Neuron (in vitro differentiated cells): ENCODE measurements at regions not wholly inside any gene's neighbourhood (a gene's known extent, or its start where the extent isn't known, plus 50 kb on each side); places are given as distances from the start of the nearest gene placed in this dataset.
"Not testable (repeated sequence)": the region's sequence is repeated elsewhere in the genome, so short reads cannot be mapped to it uniquely, and the experiment has no call there.

ENCODE experiments used
- H2AFZ ChIP-seq: one replicate; pipeline ENCODE4 v1.6.1; 2013; ENCODE audit warnings: low read depth, mild to moderate bottlenecking, inconsistent platforms, low read length, moderate library complexity
- H3K27me3 ChIP-seq: one replicate; pipeline ENCODE4 v1.6.1; 2013; ENCODE audit warnings: low read length; ENCODE audit not compliant: insufficient read depth
- H3K36me3 ChIP-seq: one replicate; pipeline ENCODE4 v1.6.1; 2013; ENCODE audit warnings: low read length; ENCODE audit not compliant: insufficient read depth
- H3K4me1 ChIP-seq: one replicate; pipeline ENCODE4 v1.6.1; 2013; ENCODE audit warnings: low read length; ENCODE audit not compliant: insufficient read depth
- H3K4me3 ChIP-seq: 2 replicates; pipeline ENCODE4 v1.5.1; 2013; ENCODE audit warnings: mild to moderate bottlenecking, low read length, moderate library complexity
- H3K9me3 ChIP-seq: one replicate; pipeline ENCODE4 v1.6.1; 2013; ENCODE audit warnings: low read length

DNA sequence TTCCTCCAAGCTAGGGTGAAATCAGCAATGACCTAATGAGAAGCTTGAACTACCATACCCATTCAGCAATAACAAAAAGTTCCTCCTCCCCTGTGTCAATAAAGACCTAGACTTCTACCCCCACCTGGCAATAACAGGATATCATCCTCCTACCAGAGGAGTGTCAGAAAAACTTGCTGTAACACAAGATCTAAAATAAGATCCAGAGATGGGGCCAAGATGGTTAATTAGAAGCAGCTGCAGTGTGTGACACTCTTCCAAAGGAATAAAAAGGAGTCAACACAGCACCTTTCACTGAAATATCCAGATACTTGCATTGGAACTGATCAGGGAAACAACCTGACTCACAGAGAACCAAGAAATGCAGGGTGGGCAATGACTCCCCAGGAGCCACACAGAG lies 84.4 kb upstream of the ARHGAP42 start:
- Histone ChIP-seq H3K27me3 (no peaks in the 10 kb centered on the region), H3K36me3 (no peaks in the 10 kb centered on the region), H3K4me3 (no peak overlapping the region), H2AFZ (no peak overlapping the region), H3K4me1 (no peaks in the 10 kb centered on the region), H3K9me3 (no peaks in the 10 kb centered on the region)

DNA sequence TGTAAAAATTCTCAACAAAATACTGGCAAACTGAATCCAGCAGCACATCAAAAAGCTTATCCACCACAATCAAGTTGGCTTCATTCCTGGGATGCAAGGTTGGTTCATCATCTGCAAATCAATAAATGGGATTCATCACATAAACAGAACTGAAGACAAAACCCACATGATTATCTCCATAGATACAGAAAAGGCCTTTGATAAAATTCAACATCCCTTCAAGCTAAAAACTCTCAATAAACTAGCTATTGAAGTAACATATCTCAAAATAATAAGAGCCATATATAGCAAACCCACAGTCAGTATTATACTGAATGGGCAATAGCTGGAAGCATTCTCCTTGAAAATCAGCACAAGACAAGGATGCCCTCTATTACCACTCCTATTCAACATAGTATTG lies 79.3 kb upstream of the ARHGAP42 start:
- not testable (repeated sequence) for H3K4me3 ChIP-seq, H3K36me3 ChIP-seq, H3K9me3 ChIP-seq, H2AFZ ChIP-seq, H3K27me3 ChIP-seq, H3K4me1 ChIP-seq

DNA sequence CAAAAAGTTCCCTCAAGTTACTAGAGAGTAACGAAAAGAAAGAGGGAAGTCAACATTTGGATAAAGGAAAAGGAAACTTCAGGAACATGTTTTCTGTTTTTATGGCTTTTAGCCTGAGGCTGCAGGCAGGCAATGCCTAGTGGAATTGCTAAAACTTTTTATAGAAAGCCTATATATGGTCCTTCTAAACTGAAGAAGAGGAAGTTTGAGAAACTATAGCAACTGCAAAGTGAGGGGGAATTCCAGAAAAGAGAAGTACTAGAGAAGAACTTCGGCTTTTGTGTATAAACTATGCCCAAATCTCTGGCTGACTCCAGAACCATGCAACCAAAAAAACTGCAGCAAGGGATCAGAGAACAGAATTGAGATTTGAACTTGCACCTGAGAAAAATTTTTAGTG lies 74.3 kb upstream of the ARHGAP42 start:
- no peaks in the 10 kb centered on the region for H3K27me3 ChIP-seq
- no peaks in the 10 kb centered on the region for H3K4me1 ChIP-seq
- H3K4me3 ChIP-seq: no peak overlapping the region
- no peaks in the 10 kb centered on the region for H3K36me3 ChIP-seq
- no peaks in the 10 kb centered on the region for H3K9me3 ChIP-seq
- H2AFZ ChIP-seq: no peak overlapping the region

DNA sequence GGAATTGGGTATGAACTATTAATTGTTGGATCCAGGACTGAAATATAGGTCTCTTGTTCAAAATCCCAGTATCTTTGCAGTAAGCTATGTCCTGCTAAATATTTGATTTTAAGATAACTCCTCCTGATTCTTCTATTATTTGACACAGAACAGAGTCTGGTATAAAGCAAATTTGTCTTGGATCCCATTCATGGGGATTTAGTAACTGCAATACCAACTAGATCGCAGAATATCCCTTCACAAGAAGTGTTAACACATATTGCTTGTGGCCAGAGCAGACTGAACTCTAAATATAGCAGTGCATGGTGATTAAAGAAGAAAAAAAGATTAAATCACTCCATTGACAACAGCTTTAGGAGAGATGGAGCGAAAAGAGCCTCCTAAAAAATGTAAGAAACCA lies 68.2 kb upstream of the ARHGAP42 start:
- no peaks in the 10 kb centered on the region for H3K36me3 ChIP-seq
- H3K4me1 ChIP-seq: peaks cover 5% of the 10 kb centered on the region
- no peak overlapping the region for H2AFZ ChIP-seq
- peaks cover 3% of the 10 kb centered on the region for H3K9me3 ChIP-seq
- no peak overlapping the region for H3K4me3 ChIP-seq
- H3K27me3 ChIP-seq: no peaks in the 10 kb centered on the region

DNA sequence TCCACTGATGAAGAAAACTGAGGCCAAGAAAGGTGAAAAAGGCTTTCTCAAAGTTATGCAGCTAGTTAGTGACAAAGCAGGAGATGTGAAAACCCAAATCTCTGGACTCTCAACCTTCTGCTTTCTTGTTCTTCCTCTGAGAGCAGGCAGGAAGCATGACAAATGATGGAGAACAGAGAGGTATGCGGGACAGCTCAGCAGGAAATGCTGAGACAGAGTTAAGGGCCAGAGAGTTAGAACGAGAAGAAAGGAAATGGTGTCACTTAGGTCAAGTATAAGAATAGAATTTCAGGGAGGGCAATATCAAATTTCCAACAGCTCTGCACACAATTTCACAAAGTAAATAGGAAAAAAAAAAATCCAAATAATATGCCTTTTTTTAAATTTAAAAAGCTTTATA lies 67.6 kb upstream of the ARHGAP42 start:
- peaks cover 3% of the 10 kb centered on the region for H3K9me3 ChIP-seq
- H2AFZ ChIP-seq: no peak overlapping the region

DNA sequence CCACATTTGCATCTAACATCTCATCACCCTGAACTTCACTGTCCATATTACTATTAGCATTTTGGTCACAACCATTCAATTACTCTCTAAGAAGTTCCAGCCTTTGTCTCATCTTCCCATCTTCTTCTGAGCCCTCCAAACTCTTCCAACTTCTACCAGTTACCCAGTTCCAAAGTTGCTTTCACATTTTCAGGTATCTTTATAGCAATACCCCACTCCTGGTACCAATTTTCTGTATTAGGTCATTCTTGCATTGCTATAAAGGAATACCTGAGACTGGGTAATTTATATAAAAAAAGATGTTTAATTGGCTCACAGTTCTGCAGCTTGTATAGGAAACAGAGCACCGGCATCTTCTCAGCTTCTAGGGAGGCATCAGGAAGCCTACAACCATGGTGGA lies 64.7 kb upstream of the ARHGAP42 start:
- Histone ChIP-seq H3K4me3 (no peak overlapping the region), H3K4me1 (peaks cover 5% of the 10 kb centered on the region), H3K9me3 (peaks cover 3% of the 10 kb centered on the region), H2AFZ (no peak overlapping the region), H3K27me3 (no peaks in the 10 kb centered on the region), H3K36me3 (no peaks in the 10 kb centered on the region)

More for the DNA sequence above, 67.6 kb upstream of the ARHGAP42 start:
- Histone ChIP-seq H3K27me3 (no peaks in the 10 kb centered on the region), H3K4me3 (no peak overlapping the region), H3K36me3 (no peaks in the 10 kb centered on the region), H3K4me1 (peaks cover 5% of the 10 kb centered on the region)

DNA sequence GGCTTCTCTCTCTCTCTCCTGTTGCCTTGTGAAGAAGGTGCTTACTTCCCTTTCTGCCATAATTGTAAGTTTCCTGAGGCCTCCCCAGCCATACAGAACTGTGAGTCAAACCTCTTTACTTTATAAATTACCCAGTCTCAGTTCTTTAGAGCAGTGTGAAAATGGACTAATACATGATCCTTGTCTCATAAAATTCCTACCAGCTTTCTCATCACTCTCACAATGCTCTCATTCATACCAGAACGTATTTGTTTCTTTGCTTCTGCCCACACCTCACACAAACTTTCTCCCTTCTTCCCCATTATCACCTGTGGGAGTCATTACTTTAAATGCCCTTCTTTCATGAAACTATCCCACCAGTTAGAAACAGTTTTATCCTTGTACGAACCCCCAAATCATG lies 62.7 kb upstream of the ARHGAP42 start:
- no peak overlapping the region for H3K4me3 ChIP-seq
- H3K36me3 ChIP-seq: no peaks in the 10 kb centered on the region
- peaks cover 3% of the 10 kb centered on the region for H3K4me1 ChIP-seq
- H3K9me3 ChIP-seq: peaks cover 3% of the 10 kb centered on the region
- no peak overlapping the region for H2AFZ ChIP-seq
- H3K27me3 ChIP-seq: no peaks in the 10 kb centered on the region

DNA sequence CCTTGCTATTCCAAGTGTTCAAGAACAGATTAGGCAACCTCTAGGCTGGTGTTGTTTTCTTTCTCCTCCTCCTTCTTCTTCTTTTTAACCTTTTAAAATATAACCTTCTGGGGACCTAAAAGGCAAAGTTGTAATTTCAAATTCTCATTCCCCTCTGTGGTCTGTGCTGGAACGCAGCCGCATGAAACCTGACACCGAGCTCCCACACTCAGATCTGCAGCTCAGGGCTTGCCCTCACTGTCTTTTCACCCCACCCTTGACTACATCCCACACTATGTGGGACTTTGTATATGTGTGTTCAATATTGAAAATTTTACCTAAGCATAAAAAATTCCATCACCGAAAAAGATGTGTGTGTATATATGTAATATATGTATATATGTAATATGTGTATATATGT lies 62.0 kb upstream of the ARHGAP42 start:
- no peak overlapping the region for H2AFZ ChIP-seq
- peaks cover 3% of the 10 kb centered on the region for H3K9me3 ChIP-seq
- no peaks in the 10 kb centered on the region for H3K36me3 ChIP-seq
- H3K27me3 ChIP-seq: no peaks in the 10 kb centered on the region
- no peaks in the 10 kb centered on the region for H3K4me1 ChIP-seq
- no peak overlapping the region for H3K4me3 ChIP-seq

DNA sequence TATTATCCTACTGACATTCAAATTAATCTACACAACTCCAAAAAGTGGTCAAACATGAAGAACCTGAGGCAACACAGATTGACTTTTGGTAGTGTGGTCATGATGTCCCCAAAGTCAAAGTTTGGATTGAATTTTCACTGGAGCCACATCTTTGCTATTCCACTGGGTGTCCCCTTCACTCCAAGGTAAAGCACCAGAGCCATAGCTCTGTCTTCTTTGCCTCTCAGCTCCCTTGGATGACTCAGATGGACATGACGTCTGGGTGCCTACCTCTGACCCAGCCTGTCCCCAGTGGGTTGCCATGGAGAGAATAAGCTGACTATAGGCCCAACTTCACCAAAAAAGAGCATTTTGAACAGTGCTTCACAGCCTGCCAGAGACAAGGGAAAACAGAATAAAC lies 57.4 kb upstream of the ARHGAP42 start:
- no peaks in the 10 kb centered on the region for H3K36me3 ChIP-seq
- no peaks in the 10 kb centered on the region for H3K4me1 ChIP-seq
- H3K4me3 ChIP-seq: no peak overlapping the region
- no peaks in the 10 kb centered on the region for H3K27me3 ChIP-seq
- H3K9me3 ChIP-seq: no peaks in the 10 kb centered on the region
- H2AFZ ChIP-seq: no peak overlapping the region

DNA sequence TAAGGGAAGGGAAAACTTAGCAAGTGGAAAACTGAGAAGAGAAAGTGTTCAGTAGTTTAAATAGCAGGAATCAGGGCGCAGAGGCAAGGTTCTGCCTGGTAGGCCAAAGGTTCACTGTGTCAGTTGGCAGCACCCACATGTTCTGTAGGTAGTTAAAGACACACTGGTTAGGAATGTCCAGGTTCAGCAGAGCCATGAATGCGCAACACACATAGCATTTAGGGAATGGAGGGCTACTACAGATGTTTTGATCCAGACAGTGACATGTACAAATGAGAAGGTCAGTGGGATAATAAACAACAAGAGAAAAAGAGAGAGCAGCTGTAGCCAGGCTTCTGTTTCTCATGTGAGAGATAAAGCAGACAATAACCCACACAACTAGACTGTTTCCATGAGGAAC lies 56.2 kb upstream of the ARHGAP42 start:
- H2AFZ ChIP-seq: no peak overlapping the region
- no peaks in the 10 kb centered on the region for H3K4me1 ChIP-seq
- H3K36me3 ChIP-seq: no peaks in the 10 kb centered on the region
- no peaks in the 10 kb centered on the region for H3K27me3 ChIP-seq
- no peaks in the 10 kb centered on the region for H3K9me3 ChIP-seq
- H3K4me3 ChIP-seq: no peak overlapping the region

DNA sequence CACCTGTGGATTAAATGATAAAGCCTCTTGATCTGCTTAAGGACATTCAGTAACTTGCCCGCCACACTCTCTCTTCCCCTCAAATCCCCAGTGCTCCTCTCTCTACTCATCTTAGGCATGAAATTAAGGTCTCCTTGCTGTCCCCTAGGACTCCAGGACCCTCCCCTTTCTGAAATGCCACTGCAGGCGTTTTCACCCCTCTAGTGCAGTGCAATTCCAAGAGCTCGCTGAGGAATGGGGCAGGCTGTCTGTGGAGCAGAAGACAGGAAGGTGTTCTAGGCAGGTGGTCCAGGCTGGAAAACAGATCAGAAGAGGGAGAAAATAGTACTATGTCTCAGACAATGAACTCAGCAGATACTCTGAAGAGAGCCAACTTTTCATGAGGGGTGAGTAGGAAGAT lies 55.8 kb upstream of the ARHGAP42 start:
- Histone ChIP-seq H3K4me3 (no peak overlapping the region), H3K27me3 (no peaks in the 10 kb centered on the region), H3K9me3 (no peaks in the 10 kb centered on the region), H3K36me3 (no peaks in the 10 kb centered on the region), H2AFZ (no peak overlapping the region), H3K4me1 (no peaks in the 10 kb centered on the region)

DNA sequence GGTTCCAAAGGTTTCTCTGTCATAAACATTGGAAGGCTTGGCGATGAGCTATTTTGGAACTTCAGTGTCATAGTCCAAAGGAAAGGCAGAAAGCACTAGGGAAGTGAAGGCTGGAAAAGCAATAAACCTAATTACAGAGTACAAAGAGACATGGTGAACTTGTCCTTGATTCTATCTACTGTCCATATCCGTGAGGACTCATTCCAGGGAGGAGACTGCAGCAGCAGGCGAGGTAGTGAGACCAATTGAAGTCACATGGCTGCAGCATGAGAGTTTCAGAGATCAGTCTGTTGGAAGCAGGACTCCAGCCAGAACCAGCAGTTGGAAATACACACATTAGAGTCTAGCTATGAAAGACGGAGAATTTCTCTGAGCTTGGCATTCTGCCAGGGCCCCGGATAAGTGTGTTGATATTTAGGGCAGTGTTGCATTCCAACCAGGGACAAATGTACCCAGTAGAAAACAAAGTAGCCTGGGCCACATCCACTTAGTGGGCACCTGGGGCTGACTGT lies 54.1 kb upstream of the ARHGAP42 start:
- Histone ChIP-seq H2AFZ (no peak overlapping the region), H3K36me3 (no peaks in the 10 kb centered on the region), H3K27me3 (no peaks in the 10 kb centered on the region), H3K9me3 (no peaks in the 10 kb centered on the region), H3K4me1 (no peaks in the 10 kb centered on the region), H3K4me3 (no peak overlapping the region)

DNA sequence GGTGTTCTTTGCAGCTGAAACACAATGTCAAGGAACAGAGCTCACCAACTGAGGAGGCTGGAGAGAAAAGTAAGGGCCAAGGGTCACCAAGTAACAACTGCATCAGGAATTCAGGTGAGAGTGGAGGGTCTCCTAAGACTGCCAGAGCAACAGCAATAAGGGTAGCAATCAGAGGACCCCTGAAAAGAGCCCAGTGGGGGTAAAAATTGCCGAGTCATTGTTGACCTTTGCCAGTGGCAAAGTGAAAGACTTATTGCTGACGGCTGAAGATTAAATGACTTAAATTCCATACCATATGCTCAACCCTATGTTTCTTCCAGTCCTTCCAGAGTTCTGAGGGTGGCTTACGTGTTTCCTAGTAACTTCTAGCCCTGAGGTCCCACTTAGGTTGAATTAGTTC lies 51.9 kb upstream of the ARHGAP42 start:
- H3K36me3 ChIP-seq: no peaks in the 10 kb centered on the region
- no peak overlapping the region for H2AFZ ChIP-seq
- H3K4me3 ChIP-seq: no peak overlapping the region
- H3K27me3 ChIP-seq: no peaks in the 10 kb centered on the region
- no peaks in the 10 kb centered on the region for H3K9me3 ChIP-seq
- peaks cover 12% of the 10 kb centered on the region for H3K4me1 ChIP-seq

DNA sequence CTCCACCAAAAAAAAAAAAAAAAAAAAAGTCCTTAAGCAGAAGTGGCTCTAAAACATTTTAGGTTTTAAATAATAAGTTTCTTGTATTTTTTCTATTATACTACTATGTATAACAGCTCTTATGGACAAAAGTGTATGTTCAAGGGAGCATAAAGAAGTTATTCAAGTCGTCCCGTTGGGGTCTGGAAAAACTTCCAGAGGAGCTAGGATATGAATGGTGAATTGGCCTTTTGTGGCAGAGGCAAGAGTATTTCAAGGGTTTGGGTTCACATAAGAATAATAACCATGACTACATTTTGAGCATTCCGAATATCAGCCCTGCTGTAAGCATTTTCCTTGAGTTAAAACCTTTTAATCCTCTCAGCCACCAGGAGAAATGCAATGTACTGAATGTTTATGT lies 50.6 kb upstream of the ARHGAP42 start:
- H3K36me3 ChIP-seq: no peaks in the 10 kb centered on the region
- no peak overlapping the region for H2AFZ ChIP-seq
- H3K4me3 ChIP-seq: no peak overlapping the region
- no peaks in the 10 kb centered on the region for H3K9me3 ChIP-seq
- H3K4me1 ChIP-seq: peaks cover 12% of the 10 kb centered on the region
- no peaks in the 10 kb centered on the region for H3K27me3 ChIP-seq
